Right lobe of liver (tissue), 6 donors: ENCODE measurements at regions not wholly inside any gene's neighbourhood (a gene's known extent, or its start where the extent isn't known, plus 50 kb on each side); places are given as distances from the start of the nearest gene placed in this dataset.
"Not testable (repeated sequence)": the region's sequence is repeated elsewhere in the genome, so short reads cannot be mapped to it uniquely, and the experiment has no call there.

Experiments used
- ATAC-seq, 4 donors: fragments of 200-7000 bp; cut with Tn5 transposase; one replicate each; pipeline ENCODE4 v1.9.1; 2020; ENCODE audit warnings: mild to moderate bottlenecking in 4 of 4, moderate library complexity in 4 of 4
- DNase-seq, 3 donors: peaks; one replicate each; pipeline ENCODE4 v3.0.0-alpha.2; 2020
- H3K27ac ChIP-seq, 3 donors: fragments of 200-600 bp; one replicate each; pipeline ENCODE4 v1.8.0; 2022
- H3K27me3 ChIP-seq, 2 donors: fragments of 200-600 bp; one replicate each; pipeline ENCODE4 v1.8.0; 2022
- H3K36me3 ChIP-seq, 4 donors: fragments of 200-600 bp; sonication (generic) in 1 of 4; one replicate each; pipeline versions ENCODE4 v1.5.1 to v1.8.0; 2017 to 2022; ENCODE audit warnings: control low read depth in 1 of 4
- H3K4me1 ChIP-seq, 4 donors: fragments of 200-600 bp; sonication (generic) in 1 of 4; one replicate each; pipeline versions ENCODE4 v1.5.1 to v1.8.0; 2017 to 2022; ENCODE audit warnings: control low read depth in 1 of 4
- H3K4me3 ChIP-seq, 3 donors: fragments of 200-600 bp; one replicate each; pipeline ENCODE4 v1.8.0; 2022
- H3K9me3 ChIP-seq, 4 donors: fragments of 200-600 bp; sonication (generic) in 1 of 4; one replicate each; pipeline versions ENCODE4 v1.5.1 to v1.8.0; 2017 to 2022; ENCODE audit warnings: control low read depth in 1 of 4
- CTCF ChIP-seq, 4 donors: fragments of 200-600 bp in 3 of 4; fragments of 450-650 bp in 1 of 4; IDR thresholded peaks; one replicate each; pipeline versions ENCODE4 v1.5.1 to v1.8.0; 2016 to 2022; ENCODE audit warnings: antibody characterized with exemption in 4 of 4, mild to moderate bottlenecking in 2 of 4
- POLR2A ChIP-seq: fragments of 450-650 bp; IDR thresholded peaks from one replicate; pipeline ENCODE4 v1.6.1; 2017; ENCODE audit warnings: antibody characterized with exemption, mild to moderate bottlenecking
- WGBS: methylation state at CpG from one replicate; pipeline ENCODE4 v1.1.6; 2018; ENCODE audit warnings: low coverage, low lambda C conversion rate; ENCODE audit not compliant: insufficient coverage; ENCODE audit errors: missing lambda C conversion rate; 5-methylcytosine and 5-hydroxymethylcytosine counted together
- intact Hi-C, 2 donors: fragments of 100-400 bp; cut with DNase I; formaldehyde crosslinking; loops; one replicate each; pipeline versions ENCODE4 v1.11.2 to v1.14.1; 2022
- donor health status: DM: no; HTN: yes; CAD: no.
- donor health status: DM: no; HTN: no; CAD: no.
- donor health status: DM: no; HTN: no; CAD: no.
- donor health status: DM: no; HTN: yes; CAD: no.
- donor health status: DM: no; HTN: yes; CAD: no.

- Histone ChIP-seq H3K27ac (no peak overlapping the region), H3K4me1 (peaks cover 0 to 2% (median 0%) of the 10 kb centered on the region in 4 donors), H3K9me3 (no peaks in the 10 kb centered on the region), H3K4me3 (no peak overlapping the region), H3K36me3 (no peaks in the 10 kb centered on the region), H3K27me3 (no peaks in the 10 kb centered on the region)
- intact Hi-C loops: no loop called here
- ATAC-seq (no peak), DNase-seq (no peak)
- TF ChIP-seq CTCF (IDR thresholded peaks at IDR 0.05) (no peak), POLR2A (no peak)
Observed at GRCh38 chr22:18731075-18731666, 119.5 kb upstream of the RIMBP3 start.

- WGBS: 71% methylated on average over 3 of the region's 3 CpGs
- H3K36me3 ChIP-seq, H3K27ac ChIP-seq, H3K4me1 ChIP-seq, H3K9me3 ChIP-seq, H3K27me3 ChIP-seq, H3K4me3 ChIP-seq, intact Hi-C loops: not testable (repeated sequence)
- DNase-seq (peak; percentile 10 to 94 (median 42)), ATAC-seq (peak in 2 of 4 donors; percentile 51 to 80)
Observed at GRCh38 chr22:18730410-18730809, 118.7 kb upstream of the RIMBP3 start.
